ENCODE measurements at regions not wholly inside any gene's neighbourhood (a gene's known extent, or its start where the extent isn't known, plus 50 kb on each side); places are given as distances from the start of the nearest gene placed in this dataset.

- H3K4me3 ChIP-seq (ENCODE audit: low read length, poor library complexity, severe bottlenecking): no peak overlapping the region
- H3K4me1 ChIP-seq (ENCODE audit: insufficient read depth, low read length, poor library complexity, severe bottlenecking): no peaks in the 10 kb centered on the region
- no peaks in the 10 kb centered on the region for H3K79me2 ChIP-seq (ENCODE audit: insufficient read depth, low read length)
These were observed 405.7 kb upstream of the SALL1 start for GRCh38 chr16:51556694-51557340.

GRCh38 chr16:51553910-51554309 is 402.8 kb upstream of the SALL1 start:
- Histone ChIP-seq H3K9ac (ENCODE audit: low read depth, low read length, poor library complexity, severe bottlenecking) (no peak overlapping the region), H3K79me2 (ENCODE audit: insufficient read depth, low read length) (no peaks in the 10 kb centered on the region), H3K27me3 (ENCODE audit: insufficient read depth, low read length, poor library complexity, severe bottlenecking) (no peaks in the 10 kb centered on the region)

More at GRCh38 chr16:51556694-51557340, 405.7 kb upstream of the SALL1 start:
- Histone ChIP-seq H4K20me1 (ENCODE audit: insufficient read depth, low read length, poor library complexity, severe bottlenecking) (no peaks in the 10 kb centered on the region), H3K4me2 (ENCODE audit: low read depth, low read length, poor library complexity, severe bottlenecking) (no peak overlapping the region), H3K9me2 (replicated peaks; ENCODE audit: low read depth, low read length) (no peaks in the 10 kb centered on the region), H2AFZ (ENCODE audit: low read length) (no peak overlapping the region), H3K9me3 (ENCODE audit: insufficient read depth, low read depth, low read length) (no peaks in the 10 kb centered on the region), H3K27me3 (ENCODE audit: insufficient read depth, low read length, poor library complexity, severe bottlenecking) (no peaks in the 10 kb centered on the region), H3F3A (ENCODE audit: low read depth) (no peaks in the 10 kb centered on the region), H3K9ac (ENCODE audit: low read depth, low read length, poor library complexity, severe bottlenecking) (no peak overlapping the region), H3K36me3 (ENCODE audit: insufficient read depth, low read length) (no peaks in the 10 kb centered on the region)
- no peak for TF ChIP-seq EZH2phosphoT487 (IDR thresholded peaks at IDR 0.05; ENCODE audit: borderline replicate concordance)
- TF ChIP-seq, protein P1, sequence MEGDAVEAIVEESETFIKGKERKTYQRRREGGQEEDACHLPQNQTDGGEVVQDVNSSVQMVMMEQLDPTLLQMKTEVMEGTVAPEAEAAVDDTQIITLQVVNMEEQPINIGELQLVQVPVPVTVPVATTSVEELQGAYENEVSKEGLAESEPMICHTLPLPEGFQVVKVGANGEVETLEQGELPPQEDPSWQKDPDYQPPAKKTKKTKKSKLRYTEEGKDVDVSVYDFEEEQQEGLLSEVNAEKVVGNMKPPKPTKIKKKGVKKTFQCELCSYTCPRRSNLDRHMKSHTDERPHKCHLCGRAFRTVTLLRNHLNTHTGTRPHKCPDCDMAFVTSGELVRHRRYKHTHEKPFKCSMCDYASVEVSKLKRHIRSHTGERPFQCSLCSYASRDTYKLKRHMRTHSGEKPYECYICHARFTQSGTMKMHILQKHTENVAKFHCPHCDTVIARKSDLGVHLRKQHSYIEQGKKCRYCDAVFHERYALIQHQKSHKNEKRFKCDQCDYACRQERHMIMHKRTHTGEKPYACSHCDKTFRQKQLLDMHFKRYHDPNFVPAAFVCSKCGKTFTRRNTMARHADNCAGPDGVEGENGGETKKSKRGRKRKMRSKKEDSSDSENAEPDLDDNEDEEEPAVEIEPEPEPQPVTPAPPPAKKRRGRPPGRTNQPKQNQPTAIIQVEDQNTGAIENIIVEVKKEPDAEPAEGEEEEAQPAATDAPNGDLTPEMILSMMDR (conservative IDR thresholded peaks at IDR 0.05; ENCODE audit: low read length): no peak

DNA sequence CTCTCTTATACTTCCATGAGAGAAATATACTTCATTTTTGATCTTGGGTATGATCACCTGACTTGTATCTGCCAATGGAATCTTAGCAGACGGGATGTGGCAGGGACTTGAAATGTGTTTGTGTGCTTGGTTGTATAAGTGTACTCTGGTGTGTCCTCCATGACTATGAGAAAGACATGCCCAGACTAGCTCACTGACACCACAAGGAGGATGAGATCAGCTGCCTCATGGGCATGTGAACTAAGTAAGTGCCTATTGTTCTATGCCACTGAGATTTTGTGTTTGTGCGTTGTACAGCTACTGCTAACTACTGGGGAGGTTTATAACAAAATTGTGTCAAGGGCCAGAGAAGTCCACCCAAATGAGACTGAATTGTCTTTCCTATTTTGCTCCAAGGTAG is 402.2 kb upstream of the SALL1 start:
- Histone ChIP-seq H3F3A (ENCODE audit: low read depth) (no peaks in the 10 kb centered on the region), H3K79me2 (ENCODE audit: insufficient read depth, low read length) (no peaks in the 10 kb centered on the region)

More at GRCh38 chr16:51553910-51554309, 402.8 kb upstream of the SALL1 start:
- no peak for TF ChIP-seq EZH2phosphoT487 (IDR thresholded peaks at IDR 0.05; ENCODE audit: borderline replicate concordance)
- TF ChIP-seq, protein P1 (conservative IDR thresholded peaks at IDR 0.05; ENCODE audit: low read length): no peak
- H4K20me1 ChIP-seq (ENCODE audit: insufficient read depth, low read length, poor library complexity, severe bottlenecking): no peaks in the 10 kb centered on the region
- H3K4me2 ChIP-seq (ENCODE audit: low read depth, low read length, poor library complexity, severe bottlenecking): no peak overlapping the region
- H3K4me3 ChIP-seq (ENCODE audit: low read length, poor library complexity, severe bottlenecking): no peak overlapping the region
- no peaks in the 10 kb centered on the region for H3K9me3 ChIP-seq (ENCODE audit: insufficient read depth, low read depth, low read length)
- H3K36me3 ChIP-seq (ENCODE audit: insufficient read depth, low read length): no peaks in the 10 kb centered on the region
- H2AFZ ChIP-seq (ENCODE audit: low read length): no peak overlapping the region
- no peaks in the 10 kb centered on the region for H3K9me2 ChIP-seq (replicated peaks; ENCODE audit: low read depth, low read length)
- no peaks in the 10 kb centered on the region for H3K4me1 ChIP-seq (ENCODE audit: insufficient read depth, low read length, poor library complexity, severe bottlenecking)
- no peaks in the 10 kb centered on the region for H3F3A ChIP-seq (ENCODE audit: low read depth)

More for the DNA sequence above, 402.2 kb upstream of the SALL1 start:
- Histone ChIP-seq H3K4me3 (ENCODE audit: low read length, poor library complexity, severe bottlenecking) (no peak overlapping the region), H3K9me2 (replicated peaks; ENCODE audit: low read depth, low read length) (no peaks in the 10 kb centered on the region), H3K9me3 (ENCODE audit: insufficient read depth, low read depth, low read length) (no peaks in the 10 kb centered on the region), H3K4me1 (ENCODE audit: insufficient read depth, low read length, poor library complexity, severe bottlenecking) (no peaks in the 10 kb centered on the region), H3K4me2 (ENCODE audit: low read depth, low read length, poor library complexity, severe bottlenecking) (no peak overlapping the region), H3K9ac (ENCODE audit: low read depth, low read length, poor library complexity, severe bottlenecking) (no peak overlapping the region), H4K20me1 (ENCODE audit: insufficient read depth, low read length, poor library complexity, severe bottlenecking) (no peaks in the 10 kb centered on the region), H3K36me3 (ENCODE audit: insufficient read depth, low read length) (no peaks in the 10 kb centered on the region), H2AFZ (ENCODE audit: low read length) (no peak overlapping the region), H3K27me3 (ENCODE audit: insufficient read depth, low read length, poor library complexity, severe bottlenecking) (no peaks in the 10 kb centered on the region)
- no peak for TF ChIP-seq EZH2phosphoT487 (IDR thresholded peaks at IDR 0.05; ENCODE audit: borderline replicate concordance)
- TF ChIP-seq, protein P1 (conservative IDR thresholded peaks at IDR 0.05; ENCODE audit: low read length): no peak
